GM21737 (cell line): ENCODE measurements at regions not wholly inside any gene's neighbourhood (a gene's known extent, or its start where the extent isn't known, plus 50 kb on each side); places are given as distances from the start of the nearest gene placed in this dataset.

Experiments used
- ATAC-seq: cut with Tn5 transposase; IDR thresholded peaks from one replicate; pipeline ENCODE4 v1.9.1; 2021; ENCODE audit warnings: mild to moderate bottlenecking, moderate library complexity; ENCODE audit not compliant: unreplicated experiment

- ATAC-seq: no peak
Observed at GRCh38 chr12:23431006-23431405, 518.5 kb downstream of the SOX5 start.

GRCh38 chr12:23433121-23433520 lies 516.3 kb downstream of the SOX5 start:
- no peak for ATAC-seq

- ATAC-seq: no peak
Observed at GRCh38 chr12:23434154-23434553, 515.3 kb downstream of the SOX5 start.

- ATAC-seq: no peak
Observed at GRCh38 chr12:23446746-23447145, 502.7 kb downstream of the SOX5 start.

- no peak for ATAC-seq
Observed at GRCh38 chr12:23450810-23451209, 498.7 kb downstream of the SOX5 start.

GRCh38 chr12:23455283-23455682 lies 494.2 kb downstream of the SOX5 start:
- no peak for ATAC-seq

- no peak for ATAC-seq
Observed at GRCh38 chr12:23458640-23459039, 490.8 kb downstream of the SOX5 start.

- ATAC-seq: no peak
Observed at GRCh38 chr12:23462546-23462945, 486.9 kb downstream of the SOX5 start.

GRCh38 chr12:23463172-23463571 lies 486.3 kb downstream of the SOX5 start:
- no peak for ATAC-seq

- no peak for ATAC-seq
Observed at GRCh38 chr12:23464241-23464812, 485.1 kb downstream of the SOX5 start.

- no peak for ATAC-seq
Observed at GRCh38 chr12:23472329-23472971, 477.0 kb downstream of the SOX5 start.

GRCh38 chr12:23473071-23473470 lies 476.4 kb downstream of the SOX5 start:
- no peak for ATAC-seq

GRCh38 chr12:23474438-23474976 lies 475.0 kb downstream of the SOX5 start:
- no peak for ATAC-seq
